G401.6 (cell line): ENCODE measurements at regions not wholly inside any gene's neighbourhood (a gene's known extent, or its start where the extent isn't known, plus 50 kb on each side); places are given as distances from the start of the nearest gene placed in this dataset.
"Not testable (repeated sequence)": the region's sequence is repeated elsewhere in the genome, so short reads cannot be mapped to it uniquely, and the experiment has no call there.

Source experiments
- FAIRE-seq: peaks from 2 replicates; lab custom pipeline; 2012; peaks lifted over from hg19 to GRCh38; lab: Jason Lieb, UNC

DNA sequence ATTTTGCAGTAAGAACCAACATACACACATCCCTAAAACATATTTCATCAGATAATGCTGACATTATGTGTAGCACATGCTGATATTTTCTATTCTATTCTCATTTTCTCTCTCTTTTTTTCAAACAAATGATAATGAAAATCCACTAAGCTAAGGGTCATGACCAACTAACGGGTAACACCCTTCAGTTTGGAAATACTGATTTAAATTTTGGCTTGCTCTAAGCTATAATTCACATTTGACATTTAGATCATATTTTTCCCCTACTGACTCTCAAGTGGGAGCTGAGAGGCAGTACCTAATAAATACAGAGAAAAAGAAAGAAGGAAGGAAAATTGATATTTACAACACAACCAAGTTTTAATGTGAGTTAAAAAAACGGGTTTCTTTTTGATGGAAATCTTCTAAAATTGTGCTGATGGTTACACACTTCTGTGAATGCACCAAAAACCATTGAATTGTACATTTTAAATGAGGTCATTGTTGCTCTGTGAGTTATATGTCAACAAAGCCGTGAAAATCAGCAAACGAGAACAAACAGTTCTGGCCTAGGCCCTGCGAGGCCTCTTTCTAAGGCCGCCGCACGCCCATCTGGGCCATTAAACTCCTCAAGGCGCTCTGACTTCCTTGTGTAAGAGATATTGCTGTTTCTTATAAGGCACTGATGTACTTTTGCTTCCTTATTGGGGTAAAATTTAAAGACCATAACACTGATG is 124.2 kb downstream of the GALR1 start:
- no peak for FAIRE-seq

DNA sequence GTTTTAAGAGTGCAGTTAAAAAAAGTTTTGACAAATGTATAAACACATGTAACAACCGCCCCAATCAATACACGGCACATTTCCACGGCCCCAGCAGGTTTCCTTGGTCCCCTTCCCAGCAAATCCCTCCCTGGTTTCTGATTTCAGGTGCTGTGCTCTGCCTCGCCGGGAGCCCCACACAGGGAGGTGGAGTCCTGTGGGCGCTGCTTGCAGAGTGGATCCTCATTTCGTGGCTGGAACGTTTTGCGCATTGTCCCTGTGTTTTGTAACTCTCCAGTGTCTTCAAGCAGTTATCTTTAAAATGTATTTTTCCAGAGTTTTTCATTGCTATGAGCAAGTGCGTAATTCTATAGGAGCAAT is 124.8 kb downstream of the GALR1 start:
- FAIRE-seq: no peak

DNA sequence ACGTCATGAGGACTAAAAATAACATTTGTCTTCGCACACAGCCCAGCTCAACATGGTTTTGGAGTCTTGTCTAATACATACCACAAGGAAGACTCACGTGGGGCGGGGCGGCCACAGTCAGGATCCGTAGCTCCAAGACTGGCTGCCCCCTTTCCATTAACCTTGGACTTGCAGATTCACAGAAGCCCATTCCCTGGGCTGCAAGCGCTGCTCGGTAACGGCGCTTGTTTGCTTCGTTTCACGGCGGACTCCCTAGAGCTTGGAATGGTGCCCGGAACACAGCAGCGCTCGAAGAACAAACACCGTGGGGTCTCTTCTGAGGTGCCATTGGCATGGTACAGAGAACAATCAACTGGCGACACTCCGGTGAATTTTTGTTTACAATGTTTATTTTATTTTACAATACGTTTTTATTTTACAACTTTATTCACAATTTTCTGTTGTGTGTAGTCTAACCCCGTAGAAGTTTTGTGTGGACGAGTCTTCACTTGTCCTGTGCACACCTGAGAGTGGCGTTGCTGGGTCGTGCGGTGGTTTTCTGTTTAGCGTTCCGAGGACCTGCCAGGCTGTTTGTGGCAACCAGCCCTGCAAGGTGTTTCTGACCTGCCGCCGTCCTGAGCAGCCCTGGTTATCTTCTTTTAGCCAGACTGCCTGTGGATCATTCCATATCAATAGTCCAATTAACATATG is 126.5 kb downstream of the GALR1 start:
- FAIRE-seq: no peak

DNA sequence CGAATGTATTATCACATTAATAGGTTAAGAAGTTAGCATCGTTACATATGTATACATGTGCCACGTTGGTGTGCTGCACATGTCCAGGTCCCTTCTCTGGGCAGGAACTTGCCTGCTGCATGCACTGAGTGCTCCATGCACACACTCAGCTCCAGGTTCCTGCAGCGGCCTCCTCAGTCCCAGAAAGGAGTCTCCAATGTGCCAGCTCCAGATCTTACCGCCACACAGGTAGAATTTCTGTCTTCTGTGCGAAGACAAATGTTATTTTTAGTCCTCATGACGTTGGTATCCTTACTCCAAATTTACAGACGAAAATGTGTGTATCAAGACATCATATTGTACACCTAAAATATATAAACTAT is 127.1 kb downstream of the GALR1 start:
- peak; percentile 28 for FAIRE-seq

DNA sequence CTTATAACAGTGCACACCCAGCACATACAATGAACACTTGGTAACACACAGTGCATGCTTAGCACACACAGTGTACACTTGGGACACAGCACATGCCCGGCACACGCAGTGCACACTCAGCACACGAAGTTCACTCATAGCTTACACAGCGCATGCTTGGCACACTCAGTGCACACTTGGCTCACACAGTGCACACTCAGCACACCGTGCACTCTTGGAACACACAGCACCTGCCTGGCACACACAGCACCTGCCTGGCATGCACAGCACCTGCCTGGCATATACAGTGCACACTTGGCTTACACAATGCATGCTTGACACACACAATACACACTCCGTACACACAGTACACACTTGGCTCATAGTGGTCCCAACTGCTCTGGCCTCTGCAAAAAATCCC is 128.2 kb downstream of the GALR1 start:
- no peak for FAIRE-seq

DNA sequence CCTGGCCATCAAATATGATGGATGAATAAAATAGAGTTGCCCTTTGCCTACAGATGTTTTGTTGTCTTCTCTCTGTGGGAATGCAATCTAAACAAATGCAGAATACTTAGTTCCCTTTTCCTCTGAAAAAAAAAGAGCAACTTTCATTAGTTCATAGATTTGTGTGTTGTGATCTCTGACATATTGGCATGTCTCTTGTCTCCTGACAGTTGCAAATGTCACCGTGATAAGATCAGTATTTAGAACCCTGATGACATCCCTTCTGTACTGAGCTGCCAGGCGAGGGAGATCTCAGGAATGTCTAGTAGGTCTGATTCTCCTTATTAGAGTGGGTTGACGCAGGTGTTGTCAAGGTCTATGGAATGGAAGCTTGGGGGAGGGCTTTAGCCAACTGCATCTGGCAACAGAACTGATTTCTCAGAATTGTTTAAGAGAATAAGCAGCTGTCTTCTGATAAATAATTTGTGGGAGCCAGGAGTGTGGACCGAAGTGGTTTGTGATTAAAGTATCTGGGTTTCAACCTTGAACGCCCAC is 130.4 kb downstream of the GALR1 start:
- no peak for FAIRE-seq

DNA sequence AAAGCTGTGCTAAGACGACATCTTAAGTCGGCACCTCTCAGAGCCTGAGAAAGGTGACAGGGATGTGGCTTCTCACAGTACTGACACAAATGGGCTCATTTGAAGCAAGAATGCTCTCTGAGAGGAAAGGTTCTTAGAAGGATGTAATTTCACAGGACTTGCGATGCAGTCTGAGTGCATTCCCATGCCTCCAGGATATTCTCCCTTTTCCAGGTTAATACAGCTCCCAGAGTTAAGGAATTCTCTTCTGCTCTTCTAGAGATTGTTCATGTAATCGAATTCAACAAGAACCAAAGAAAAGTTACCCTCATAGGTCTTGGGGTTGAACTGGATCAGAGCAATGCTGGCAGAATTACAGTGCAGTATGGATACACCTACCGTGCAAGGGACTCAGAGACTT is 131.0 kb downstream of the GALR1 start:
- FAIRE-seq: no peak

DNA sequence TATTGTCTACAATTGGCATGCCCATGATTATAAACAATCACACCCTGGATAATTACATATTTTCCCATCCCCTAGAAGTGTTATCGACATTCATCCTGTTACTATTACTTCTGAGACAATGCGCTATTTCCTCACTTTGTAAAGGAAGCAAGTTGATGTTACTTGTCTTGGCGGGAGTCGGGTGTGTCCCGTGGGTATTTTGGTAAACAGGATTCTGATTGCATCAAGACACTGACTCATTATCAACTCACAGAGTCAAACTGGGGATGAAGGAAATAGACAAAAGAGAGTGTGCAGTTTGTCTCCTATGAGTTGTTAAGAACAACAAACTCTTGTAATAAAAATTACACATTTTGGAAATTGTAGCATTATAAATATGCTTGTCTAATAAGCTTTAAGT is 142.7 kb downstream of the GALR1 start:
- FAIRE-seq: no peak

DNA sequence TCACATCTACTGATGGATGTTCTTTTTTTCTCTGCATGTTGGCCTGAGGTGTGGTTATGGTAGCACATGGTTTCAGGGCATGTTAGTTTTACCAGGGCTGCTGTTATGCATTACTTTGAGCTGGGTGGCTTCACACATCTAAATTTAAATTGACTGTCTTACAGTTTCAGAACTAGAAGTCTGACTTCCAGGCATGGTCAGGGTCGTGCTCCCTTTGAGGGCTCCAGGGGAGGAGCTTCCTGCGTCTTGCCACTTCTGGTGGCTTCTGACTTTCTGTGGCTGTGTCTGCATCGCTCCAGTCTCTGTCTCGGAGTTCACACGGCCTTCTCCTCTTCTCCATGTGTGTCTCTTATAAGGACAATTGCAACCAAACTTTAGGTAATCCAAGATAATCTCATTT is 143.9 kb downstream of the GALR1 start:
- no peak for FAIRE-seq

DNA sequence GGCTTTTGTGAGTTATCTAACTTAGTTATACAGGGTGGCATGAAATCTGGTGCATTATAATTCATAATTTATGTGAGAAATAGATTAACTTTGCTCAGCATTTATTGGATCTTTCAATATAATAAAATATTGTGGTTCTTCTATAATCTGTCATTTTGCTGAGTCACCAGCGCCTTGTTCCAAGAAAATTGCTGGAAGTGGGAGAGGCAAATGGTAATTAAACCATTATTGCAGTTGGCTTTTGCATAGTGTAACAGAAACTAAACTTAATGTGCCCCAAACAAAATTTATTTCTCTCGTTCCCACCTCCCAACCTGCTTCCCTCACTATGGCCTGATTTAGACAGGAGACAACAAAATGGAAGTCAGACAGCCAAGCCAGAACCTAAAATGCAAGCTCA is 146.3 kb downstream of the GALR1 start:
- no peak for FAIRE-seq

DNA sequence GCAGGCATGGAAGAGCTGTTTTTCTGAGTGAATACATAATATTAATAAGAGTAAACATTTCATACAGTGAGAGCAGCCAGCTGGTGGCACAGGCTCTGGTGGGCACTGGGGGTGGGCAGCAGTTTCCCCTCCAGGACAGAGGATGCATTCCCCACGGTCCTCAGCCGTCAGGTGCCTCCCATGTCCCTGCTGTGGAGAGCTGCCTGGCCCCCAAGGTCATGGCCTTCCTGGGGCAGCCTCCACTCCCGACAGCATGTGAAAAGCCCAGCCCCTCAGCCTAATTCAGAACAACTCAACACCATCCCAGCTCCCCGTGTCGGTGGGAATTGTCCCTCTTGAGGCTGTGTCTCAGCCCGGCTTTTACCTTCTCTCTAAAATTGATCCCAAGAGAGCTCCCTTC is 147.4 kb downstream of the GALR1 start:
- FAIRE-seq: no peak

DNA sequence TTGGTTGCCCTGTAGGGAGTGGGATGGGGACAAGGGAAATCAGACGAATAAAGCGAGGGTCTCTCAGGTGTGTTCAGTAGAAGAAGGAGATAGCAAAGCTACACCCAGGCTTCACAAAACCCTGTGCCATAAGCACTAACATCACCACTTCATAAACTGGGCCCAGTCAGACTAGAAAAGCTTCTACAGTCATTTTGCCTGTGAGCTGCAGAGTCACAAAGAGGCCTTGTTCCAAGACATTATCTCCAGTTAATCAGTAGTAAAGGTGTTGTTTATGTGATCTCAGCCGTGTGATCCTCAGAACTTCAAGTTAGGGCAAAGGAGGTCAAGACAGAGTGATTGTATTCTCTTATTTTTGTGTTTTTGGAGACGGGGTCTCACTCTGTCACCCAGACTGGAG is 148.0 kb downstream of the GALR1 start:
- no peak for FAIRE-seq

DNA sequence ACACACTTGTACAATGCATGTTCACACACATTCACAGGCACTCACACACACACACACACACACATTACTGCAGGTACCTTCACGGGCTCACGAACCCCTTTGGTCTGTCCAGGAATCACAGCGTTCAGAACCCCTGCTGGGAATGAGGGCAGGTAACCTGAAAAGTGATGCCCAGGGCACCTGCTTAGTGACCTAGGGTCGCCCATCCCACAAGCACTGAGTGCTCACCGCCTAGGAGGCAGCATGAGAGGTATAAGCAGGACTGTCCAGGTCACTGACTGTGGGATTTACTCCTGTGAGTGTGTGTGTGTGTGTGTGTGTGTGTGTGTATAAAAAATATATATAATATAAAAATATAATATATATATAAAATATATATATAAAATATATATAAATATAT is 150.9 kb downstream of the GALR1 start:
- FAIRE-seq: no peak

DNA sequence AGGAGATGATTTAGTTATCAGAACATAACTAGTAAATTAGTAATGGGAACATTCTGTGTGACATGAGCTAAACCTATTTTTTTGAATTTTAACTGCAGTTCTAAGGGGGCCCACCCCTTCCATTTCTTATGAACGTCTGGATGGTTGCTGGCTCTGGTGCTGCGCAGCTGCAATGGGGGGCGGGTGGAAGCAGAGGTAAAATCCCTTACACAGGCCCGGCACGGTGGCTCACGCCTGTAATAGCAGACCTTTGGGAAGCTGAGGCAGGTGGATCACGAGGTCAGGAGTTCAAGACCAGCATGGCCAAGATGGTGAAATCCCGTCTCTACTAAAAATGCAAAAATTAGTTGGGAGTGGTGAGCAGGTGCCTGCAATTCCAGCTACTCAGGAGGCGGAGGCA is 151.5 kb downstream of the GALR1 start:
- FAIRE-seq: no peak

DNA sequence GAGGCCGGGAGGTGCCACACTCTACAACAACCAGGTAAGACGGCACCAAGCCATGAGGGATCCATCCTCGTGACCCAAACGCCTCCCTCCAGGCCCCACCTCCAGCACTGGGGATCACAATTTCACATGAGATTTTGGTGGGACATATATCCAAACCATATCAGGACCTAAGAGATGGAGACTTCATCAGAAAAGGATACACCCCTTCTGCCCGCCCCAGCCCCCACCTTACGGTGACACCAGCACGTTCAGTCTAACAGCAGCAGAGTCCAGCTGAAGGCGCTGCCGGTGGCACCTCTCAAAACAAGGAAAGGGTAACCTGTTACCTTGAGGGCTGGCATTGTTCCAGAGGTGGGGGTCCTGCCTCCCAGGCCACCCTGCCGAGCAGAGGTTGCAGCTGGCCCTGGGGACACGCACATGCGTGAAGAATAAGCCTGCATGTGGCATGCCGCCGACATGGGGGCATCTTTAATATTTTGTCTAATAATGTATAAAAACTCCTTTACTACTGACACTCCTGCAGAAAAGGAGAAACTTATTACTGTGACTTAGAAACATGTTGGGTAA is 154.4 kb downstream of the GALR1 start:
- no peak for FAIRE-seq

DNA sequence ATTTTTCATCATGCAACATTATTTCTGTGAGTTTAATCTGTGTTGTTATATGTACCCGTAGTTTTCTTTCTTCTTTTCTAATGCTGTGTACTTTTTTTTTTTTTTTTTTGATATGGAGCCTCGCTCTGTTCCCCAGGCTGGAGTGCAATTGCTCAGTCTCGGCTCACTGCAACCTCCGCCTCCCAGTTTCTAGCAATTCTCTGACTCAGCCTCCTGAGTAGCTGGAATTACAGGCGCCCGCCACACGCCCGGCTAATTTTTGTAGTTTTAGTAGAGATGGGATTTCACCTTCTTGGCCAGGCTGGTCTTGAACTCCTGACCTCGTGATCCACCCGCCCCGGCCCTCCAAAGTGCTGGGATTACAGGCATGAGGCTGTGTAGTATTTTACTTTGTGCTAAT is 155.4 kb downstream of the GALR1 start:
- no peak for FAIRE-seq

DNA sequence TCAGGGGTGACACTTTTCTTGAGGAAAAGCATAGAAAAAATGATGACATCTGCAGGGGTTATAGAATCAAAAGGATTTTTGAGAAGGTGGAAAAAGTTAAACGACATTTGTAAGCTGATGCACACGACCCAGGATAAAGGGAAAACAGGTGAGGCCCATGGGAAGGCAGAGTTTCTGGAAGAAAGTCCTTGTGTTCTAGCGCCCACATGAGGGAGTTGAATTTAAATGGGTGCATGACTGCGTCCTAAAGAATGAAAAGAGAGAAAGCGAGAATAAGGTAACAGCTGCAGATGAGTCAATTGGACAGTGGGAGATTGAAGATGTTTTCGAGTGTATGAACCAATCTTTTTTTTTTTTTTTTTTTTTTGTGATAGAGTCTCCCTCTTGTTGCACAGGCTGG is 158.1 kb downstream of the GALR1 start:
- FAIRE-seq: no peak

DNA sequence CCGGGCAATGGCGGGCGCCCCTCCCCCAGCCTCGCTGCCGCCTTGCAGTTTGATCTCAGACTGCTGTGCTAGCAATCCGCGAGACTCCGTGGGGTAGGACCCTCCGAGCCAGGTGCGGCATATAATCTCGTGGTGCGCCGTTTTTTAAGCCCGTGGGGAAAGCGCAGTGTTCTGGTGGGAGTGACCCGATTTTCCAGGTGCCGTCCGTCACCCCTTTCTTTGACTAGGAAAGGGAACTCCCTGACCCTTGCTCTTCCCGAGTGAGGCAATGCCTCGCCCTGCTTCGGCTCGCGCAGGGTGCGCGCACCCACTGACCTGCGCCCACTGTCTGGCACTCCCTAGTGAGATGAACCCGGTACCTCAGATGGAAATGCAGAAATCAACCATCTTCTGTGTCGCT is 171.9 kb downstream of the GALR1 start:
- not testable (repeated sequence) for FAIRE-seq

DNA sequence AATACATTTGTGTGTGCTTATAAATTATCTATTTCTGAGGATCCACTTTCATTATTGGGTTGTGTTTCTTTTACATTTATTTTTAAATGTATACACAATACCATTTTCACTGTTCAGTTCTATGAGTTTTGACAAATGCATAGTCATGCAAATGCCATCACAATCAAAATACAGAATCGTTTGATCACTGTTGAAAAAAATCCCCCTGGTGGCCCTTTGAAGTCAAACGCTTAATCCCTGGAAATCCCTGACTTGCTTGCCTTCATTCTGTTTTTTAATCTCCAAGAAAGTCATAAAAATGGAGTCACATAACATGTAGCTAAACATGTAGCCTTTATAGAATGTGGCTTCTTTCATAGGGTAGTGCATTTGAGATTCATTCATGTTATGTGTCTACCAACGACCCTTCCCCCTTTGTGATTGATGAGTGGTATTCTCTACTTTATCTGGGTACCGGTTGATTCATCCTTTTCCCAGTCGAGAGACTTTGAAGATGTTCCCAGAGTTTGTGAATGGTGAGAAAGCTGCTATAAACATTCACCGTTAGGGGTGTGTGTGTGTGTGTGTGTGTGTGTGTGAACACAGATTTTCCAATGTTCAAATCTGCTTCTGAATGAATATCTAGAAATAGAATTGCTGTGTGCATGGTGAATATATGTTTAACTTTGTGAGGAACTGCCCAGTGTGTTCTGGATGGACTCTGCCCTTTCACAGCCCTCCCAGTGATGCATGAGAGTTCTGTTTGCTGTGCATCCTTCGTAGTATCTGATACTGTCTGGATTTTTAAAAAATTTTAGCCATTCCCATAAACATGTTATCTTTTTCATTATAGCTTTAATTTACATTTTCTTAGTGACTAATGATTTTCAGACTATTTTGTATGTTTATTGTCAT is 173.6 kb downstream of the GALR1 start:
- no peak for FAIRE-seq

DNA sequence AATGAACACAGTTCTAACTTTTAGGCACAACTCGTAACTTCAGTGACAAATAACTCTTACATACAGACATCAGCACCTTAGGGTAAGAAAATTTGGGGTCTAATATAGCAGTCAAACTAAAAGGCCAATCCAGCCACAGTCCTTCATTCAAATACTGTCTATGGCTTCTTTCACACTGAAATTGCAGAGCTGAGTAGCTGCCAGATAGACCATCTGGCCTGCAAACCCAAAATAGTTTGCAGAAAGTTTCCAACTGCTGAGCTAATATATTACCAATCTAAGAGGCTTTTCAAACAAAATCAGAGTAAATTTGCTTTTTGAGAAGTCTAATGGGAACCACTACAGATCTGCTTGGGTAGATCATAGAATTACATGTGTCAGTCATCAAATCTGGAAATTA is 183.4 kb downstream of the GALR1 start:
- no peak for FAIRE-seq

DNA sequence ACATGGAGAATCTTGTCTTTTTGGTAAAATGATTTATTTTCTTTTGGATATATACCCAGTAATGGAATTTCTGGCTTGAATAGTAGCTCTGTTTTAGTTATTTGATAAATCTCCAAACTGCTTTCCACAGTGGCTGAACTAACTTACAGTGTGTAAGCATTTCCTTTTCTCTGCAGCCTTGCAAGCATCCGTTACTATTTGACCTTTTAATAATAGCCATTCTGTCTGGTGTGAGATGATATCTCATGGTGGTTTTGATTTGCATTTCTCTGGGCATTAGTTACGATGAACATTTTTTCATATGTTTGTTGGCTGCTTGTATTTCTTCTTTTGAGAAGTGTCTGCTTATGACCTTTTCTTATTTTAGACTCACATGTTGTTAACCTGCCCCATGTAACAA is 190.2 kb downstream of the GALR1 start:
- no peak for FAIRE-seq

DNA sequence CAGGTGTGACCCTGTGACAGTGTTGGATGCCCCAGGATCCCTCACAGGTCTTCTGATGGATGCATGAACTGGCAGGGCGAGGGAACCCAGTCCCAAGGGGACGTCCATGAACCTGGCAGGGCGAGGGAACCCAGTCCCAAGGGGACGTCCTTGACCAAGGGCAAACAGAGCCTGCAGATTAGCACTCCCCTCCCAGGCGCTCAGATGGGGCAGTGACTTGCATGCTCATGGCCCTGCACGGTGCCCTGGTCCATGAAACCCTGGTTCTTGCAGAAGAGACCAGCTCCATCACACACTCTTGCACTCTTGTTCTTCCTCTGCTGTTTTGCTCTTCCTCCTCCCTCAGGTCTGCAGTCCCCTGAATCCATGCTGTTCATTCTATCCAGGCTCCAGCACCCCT is 192.7 kb downstream of the GALR1 start:
- no peak for FAIRE-seq

DNA sequence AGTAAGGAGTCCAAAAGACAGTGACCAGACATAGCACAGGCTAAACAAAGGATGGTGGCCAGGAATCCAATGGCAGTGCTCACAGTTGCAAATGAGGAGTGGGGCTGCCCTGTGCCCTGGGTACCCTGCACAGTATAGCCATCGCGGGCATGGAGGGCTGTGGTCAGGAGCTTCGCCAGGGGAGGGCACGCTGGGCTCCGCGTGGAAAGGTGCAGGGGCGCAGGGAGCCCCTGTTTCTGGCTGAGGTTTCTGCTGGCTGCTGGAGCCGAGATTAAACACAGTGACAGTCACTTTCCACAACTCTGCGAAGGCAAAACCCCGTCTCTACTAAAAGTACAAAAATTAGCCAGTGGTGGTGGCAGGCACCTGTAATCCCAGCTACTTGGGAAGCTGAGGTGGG is 194.7 kb downstream of the GALR1 start:
- no peak for FAIRE-seq
